ENCODE measurements at regions not wholly inside any gene's neighbourhood (a gene's known extent, or its start where the extent isn't known, plus 50 kb on each side); places are given as distances from the start of the nearest gene placed in this dataset.
A peak's percentile ranks its signal among the peaks of the same experiment; 100 is the strongest.
"Not testable (repeated sequence)": the region's sequence is repeated elsewhere in the genome, so short reads cannot be mapped to it uniquely, and the experiment has no call there.

GRCh38 chr2:8508766-8509165 is 173.1 kb upstream of the ID2 start:
- WGBS (ENCODE audit: insufficient coverage, low lambda C conversion rate) = no CpG with 5 or more reads among the region's 5 CpGs
- no peak for DNase-seq
- Histone ChIP-seq H3K27ac (ENCODE audit: low read length) (no peak overlapping the region), H3K4me3 (ENCODE audit: low read length) (no peak overlapping the region), H3K36me3 (ENCODE audit: control insufficient read depth, insufficient read depth, low read length) (no peaks in the 10 kb centered on the region), H3K4me1 (ENCODE audit: control insufficient read depth, insufficient read depth, low read length) (no peaks in the 10 kb centered on the region), H3K9me3 (ENCODE audit: control insufficient read depth, low read depth, low read length) (peaks cover 13% of the 10 kb centered on the region), H3K27me3 (ENCODE audit: control insufficient read depth, insufficient read depth, low read length) (no peaks in the 10 kb centered on the region)

DNA sequence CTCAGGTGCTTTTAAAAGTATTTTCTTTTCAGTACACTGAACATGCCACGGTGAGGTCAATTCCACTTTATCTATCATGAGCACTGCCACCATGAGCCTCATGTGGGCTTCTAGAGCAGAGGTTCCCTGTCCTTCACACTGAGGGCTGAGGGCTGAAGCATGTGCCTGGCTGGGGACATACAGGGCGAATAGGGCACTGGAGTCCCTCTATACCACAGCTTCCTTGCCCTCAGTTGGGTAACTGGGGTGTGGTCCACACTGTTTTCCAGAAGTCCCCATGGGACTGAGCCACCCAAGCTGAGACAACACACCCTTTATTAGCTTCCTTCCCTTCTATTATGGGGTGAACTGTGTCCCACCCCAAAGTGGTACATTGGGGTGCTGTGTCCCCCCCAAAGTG is 172.2 kb upstream of the ID2 start:
- no peak for DNase-seq

GRCh38 chr2:8510055-8510454 is 171.8 kb upstream of the ID2 start:
- not testable (repeated sequence) for H3K4me1 ChIP-seq (ENCODE audit: control insufficient read depth, insufficient read depth, low read length); DNase-seq; H3K4me3 ChIP-seq (ENCODE audit: low read length); H3K27me3 ChIP-seq (ENCODE audit: control insufficient read depth, insufficient read depth, low read length); H3K27ac ChIP-seq (ENCODE audit: low read length); H3K36me3 ChIP-seq (ENCODE audit: control insufficient read depth, insufficient read depth, low read length)
- WGBS (ENCODE audit: insufficient coverage, low lambda C conversion rate) = no CpG with 5 or more reads among the region's 4 CpGs
- H3K9me3 ChIP-seq (ENCODE audit: control insufficient read depth, low read depth, low read length) = peaks cover 13% of the 10 kb centered on the region

More for the DNA sequence above, 172.2 kb upstream of the ID2 start:
- H3K9me3 ChIP-seq (ENCODE audit: control insufficient read depth, low read depth, low read length) = peaks cover 13% of the 10 kb centered on the region
- H3K36me3 ChIP-seq (ENCODE audit: control insufficient read depth, insufficient read depth, low read length) = no peaks in the 10 kb centered on the region
- no peak overlapping the region for H3K27ac ChIP-seq (ENCODE audit: low read length)
- WGBS (ENCODE audit: insufficient coverage, low lambda C conversion rate) = no CpG with 5 or more reads among the region's 2 CpGs
- H3K4me1 ChIP-seq (ENCODE audit: control insufficient read depth, insufficient read depth, low read length) = no peaks in the 10 kb centered on the region
- H3K27me3 ChIP-seq (ENCODE audit: control insufficient read depth, insufficient read depth, low read length) = no peaks in the 10 kb centered on the region
- H3K4me3 ChIP-seq (ENCODE audit: low read length) = no peak overlapping the region

DNA sequence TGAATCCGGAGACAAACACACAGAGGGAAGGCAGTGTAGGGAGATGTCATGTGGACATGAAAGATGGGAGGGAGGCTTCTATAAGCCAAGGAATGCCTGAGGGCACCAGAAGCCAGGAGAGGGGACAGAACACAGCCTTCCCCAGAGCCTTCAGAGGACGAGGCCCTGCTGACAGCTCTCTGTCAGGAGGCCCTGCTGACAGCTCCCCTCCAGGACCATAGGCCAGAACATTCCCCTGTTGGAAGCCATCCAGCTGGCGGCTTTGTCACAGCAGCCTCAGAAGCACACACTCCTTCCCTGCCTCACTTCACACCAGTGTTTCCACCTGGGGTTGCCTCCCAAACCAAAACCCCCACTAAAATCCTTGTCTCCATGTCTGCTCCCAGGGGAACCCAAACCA is 171.3 kb upstream of the ID2 start:
- DNase-seq = no peak
- Histone ChIP-seq H3K27me3 (ENCODE audit: control insufficient read depth, insufficient read depth, low read length) (no peaks in the 10 kb centered on the region), H3K27ac (ENCODE audit: low read length) (no peak overlapping the region), H3K9me3 (ENCODE audit: control insufficient read depth, low read depth, low read length) (peaks cover 13% of the 10 kb centered on the region), H3K4me1 (ENCODE audit: control insufficient read depth, insufficient read depth, low read length) (peaks cover 5% of the 10 kb centered on the region), H3K4me3 (ENCODE audit: low read length) (no peak overlapping the region), H3K36me3 (ENCODE audit: control insufficient read depth, insufficient read depth, low read length) (no peaks in the 10 kb centered on the region)
- no CpG with 5 or more reads among the region's 3 CpGs for WGBS (ENCODE audit: insufficient coverage, low lambda C conversion rate)

GRCh38 chr2:8511868-8512612 is 169.8 kb upstream of the ID2 start:
- Histone ChIP-seq H3K27ac (ENCODE audit: low read length) (no peak overlapping the region), H3K4me1 (ENCODE audit: control insufficient read depth, insufficient read depth, low read length) (peaks cover 13% of the 10 kb centered on the region), H3K9me3 (ENCODE audit: control insufficient read depth, low read depth, low read length) (peaks cover 13% of the 10 kb centered on the region), H3K36me3 (ENCODE audit: control insufficient read depth, insufficient read depth, low read length) (no peaks in the 10 kb centered on the region), H3K4me3 (ENCODE audit: low read length) (no peak overlapping the region), H3K27me3 (ENCODE audit: control insufficient read depth, insufficient read depth, low read length) (no peaks in the 10 kb centered on the region)
- no peak for DNase-seq
- WGBS (ENCODE audit: insufficient coverage, low lambda C conversion rate) = no CpG with 5 or more reads among the region's 1 CpG

- H3K4me3 ChIP-seq (ENCODE audit: low read length) = no peak overlapping the region
- no peak for DNase-seq
- no peaks in the 10 kb centered on the region for H3K27me3 ChIP-seq (ENCODE audit: control insufficient read depth, insufficient read depth, low read length)
- no peak overlapping the region for H3K27ac ChIP-seq (ENCODE audit: low read length)
- peaks cover 9% of the 10 kb centered on the region for H3K9me3 ChIP-seq (ENCODE audit: control insufficient read depth, low read depth, low read length)
- no peaks in the 10 kb centered on the region for H3K36me3 ChIP-seq (ENCODE audit: control insufficient read depth, insufficient read depth, low read length)
- 100% methylated on average over 2 of the region's 14 CpGs for WGBS (ENCODE audit: insufficient coverage, low lambda C conversion rate)
- H3K4me1 ChIP-seq (ENCODE audit: control insufficient read depth, insufficient read depth, low read length) = peaks cover 13% of the 10 kb centered on the region
Measured at GRCh38 chr2:8513601-8514273, 168.1 kb upstream of the ID2 start.

DNA sequence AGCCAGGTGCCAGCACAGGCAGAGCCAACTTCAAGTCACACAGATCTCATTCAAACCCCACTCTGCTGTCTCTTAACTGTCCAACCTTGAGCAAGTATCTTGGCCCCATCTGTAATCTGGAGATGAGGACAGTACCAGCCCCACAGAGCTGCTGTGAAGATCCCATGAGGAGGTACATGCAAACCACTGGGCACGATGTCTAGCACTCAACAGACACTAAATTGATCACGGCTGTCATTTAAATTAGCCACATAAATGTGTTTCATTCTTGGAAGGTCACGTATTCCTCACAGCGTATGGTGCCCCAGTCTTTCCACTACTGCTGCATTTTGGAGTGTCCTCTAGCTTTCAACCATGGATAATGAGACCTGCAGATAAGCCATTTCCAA is 167.6 kb upstream of the ID2 start:
- peaks cover 6% of the 10 kb centered on the region for H3K9me3 ChIP-seq (ENCODE audit: control insufficient read depth, low read depth, low read length)
- DNase-seq = no peak
- H3K4me3 ChIP-seq (ENCODE audit: low read length) = no peak overlapping the region
- H3K36me3 ChIP-seq (ENCODE audit: control insufficient read depth, insufficient read depth, low read length) = no peaks in the 10 kb centered on the region
- H3K4me1 ChIP-seq (ENCODE audit: control insufficient read depth, insufficient read depth, low read length) = peaks cover 13% of the 10 kb centered on the region
- H3K27me3 ChIP-seq (ENCODE audit: control insufficient read depth, insufficient read depth, low read length) = no peaks in the 10 kb centered on the region
- H3K27ac ChIP-seq (ENCODE audit: low read length) = no peak overlapping the region
- no CpG with 5 or more reads among the region's 4 CpGs for WGBS (ENCODE audit: insufficient coverage, low lambda C conversion rate)

- peak in 1 of 2 donors; percentile 42 for DNase-seq
- Histone ChIP-seq H3K9me3 (ENCODE audit: control insufficient read depth, low read depth, low read length) (peaks cover 3% of the 10 kb centered on the region), H3K27ac (ENCODE audit: low read length) (no peak overlapping the region), H3K27me3 (ENCODE audit: control insufficient read depth, insufficient read depth, low read length) (no peaks in the 10 kb centered on the region), H3K4me1 (ENCODE audit: control insufficient read depth, insufficient read depth, low read length) (peaks cover 13% of the 10 kb centered on the region), H3K36me3 (ENCODE audit: control insufficient read depth, insufficient read depth, low read length) (no peaks in the 10 kb centered on the region), H3K4me3 (ENCODE audit: low read length) (no peak overlapping the region)
- no CpG with 5 or more reads among the region's 14 CpGs for WGBS (ENCODE audit: insufficient coverage, low lambda C conversion rate)
Measured at GRCh38 chr2:8514796-8515758, 166.8 kb upstream of the ID2 start.

DNA sequence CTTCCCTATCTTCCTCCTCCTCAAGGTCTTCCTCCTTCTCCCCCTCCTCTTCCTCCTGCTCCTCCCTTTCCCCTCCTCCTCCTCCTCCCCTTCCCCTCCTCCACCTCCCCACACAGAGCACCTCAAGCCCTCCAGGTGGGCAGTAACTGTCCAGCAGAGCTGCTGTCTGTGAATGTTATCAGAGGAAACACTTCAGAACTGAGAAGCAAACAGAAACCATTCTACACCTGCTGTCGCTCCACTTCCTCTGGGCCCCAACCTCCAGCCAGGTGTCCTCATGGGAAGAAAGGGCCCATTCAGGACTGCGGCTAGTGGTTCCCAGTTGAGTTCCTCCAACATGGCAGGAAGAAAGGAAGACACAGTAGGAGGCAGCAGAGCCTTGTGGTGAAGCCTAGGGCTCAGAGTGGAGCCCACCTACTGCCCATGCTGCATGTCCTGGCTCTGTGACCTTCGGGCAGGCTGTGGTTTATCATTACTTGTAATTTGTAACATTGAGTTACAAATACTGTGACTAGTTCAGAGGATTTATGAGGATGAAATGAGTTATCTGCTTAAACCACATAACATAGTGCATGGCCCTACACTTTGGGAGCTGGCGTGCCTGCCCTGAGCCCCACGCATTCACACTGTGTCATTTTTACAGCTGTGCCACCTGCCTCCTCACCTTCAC is 165.9 kb upstream of the ID2 start:
- H3K4me3 ChIP-seq (ENCODE audit: low read length) = no peak overlapping the region
- peak in 1 of 2 donors; percentile 74 for DNase-seq

More for the DNA sequence above, 165.9 kb upstream of the ID2 start:
- Histone ChIP-seq H3K27me3 (ENCODE audit: control insufficient read depth, insufficient read depth, low read length) (no peaks in the 10 kb centered on the region), H3K36me3 (ENCODE audit: control insufficient read depth, insufficient read depth, low read length) (no peaks in the 10 kb centered on the region), H3K9me3 (ENCODE audit: control insufficient read depth, low read depth, low read length) (peaks cover 3% of the 10 kb centered on the region), H3K4me1 (ENCODE audit: control insufficient read depth, insufficient read depth, low read length) (peaks cover 13% of the 10 kb centered on the region), H3K27ac (ENCODE audit: low read length) (peak overlapping the region; percentile 32)
- WGBS (ENCODE audit: insufficient coverage, low lambda C conversion rate) = no CpG with 5 or more reads among the region's 5 CpGs
